IMR-90 (cell line): ENCODE measurements at regions not wholly inside any gene's neighbourhood (a gene's known extent, or its start where the extent isn't known, plus 50 kb on each side); places are given as distances from the start of the nearest gene placed in this dataset.

ENCODE experiments used
- ATAC-seq: fragments of 200-7000 bp; cut with Tn5 transposase; 2 replicates; pipeline ENCODE4 v1.9.1; 2020; ENCODE audit warnings: low read depth, mild to moderate bottlenecking, moderate library complexity
- BruUV-seq: library from RNA; stranded (reverse); fragments of 400-500 nt; replicated peaks from 2 replicates; lab custom pipeline; 2021; lab: Mats Ljungman, UMichigan
- CTCF ChIA-PET: fragments of 300-600 bp; formaldehyde crosslinking; extraction: SDS; loops from one replicate; lab custom pipeline; 2021; ENCODE audit warnings: antibody characterized with exemption; lab: Yijun Ruan, JAX
- POLR2A ChIA-PET: fragments of 300-600 bp; sonication (Branson Sonifier 250); formaldehyde crosslinking; loops from one replicate; lab custom pipeline; 2022; ENCODE audit warnings: antibody characterized with exemption; ENCODE audit not compliant: unreplicated experiment; lab: Charles Lee
- DNase-seq: peaks from one replicate; pipeline ENCODE4 v3.0.0; 2013
- H2AFZ ChIP-seq: replicated peaks from 2 replicates; pipeline ENCODE3; 2013; ENCODE audit warnings: low read length, mild to moderate bottlenecking; ENCODE audit not compliant: poor library complexity
- H2AK5ac ChIP-seq: 2 replicates; pipeline ENCODE4 v1.6.1; 2013; ENCODE audit warnings: low read depth, low read length, inconsistent platforms
- H2AK9ac ChIP-seq: replicated peaks from 2 replicates; pipeline ENCODE3; 2013; ENCODE audit warnings: mild to moderate bottlenecking, low read depth, low read length, moderate library complexity; ENCODE audit not compliant: poor library complexity
- H2BK120ac ChIP-seq: 2 replicates; pipeline ENCODE4 v1.6.1; 2013; ENCODE audit warnings: low read depth, low read length, inconsistent platforms
- H2BK15ac ChIP-seq: 3 replicates; pipeline ENCODE4 v1.6.1; 2013; ENCODE audit warnings: low read depth, low read length, inconsistent platforms
- H2BK20ac ChIP-seq: 2 replicates; pipeline ENCODE4 v1.6.1; 2013; ENCODE audit warnings: low read depth, mild to moderate bottlenecking, inconsistent platforms, low read length, moderate library complexity
- H2BK5ac ChIP-seq: 2 replicates; pipeline ENCODE4 v1.6.1; 2013; ENCODE audit warnings: mild to moderate bottlenecking, low read depth, low read length, inconsistent platforms; ENCODE audit not compliant: poor library complexity, severe bottlenecking
- H3K14ac ChIP-seq: replicated peaks from 2 replicates; pipeline ENCODE4 v1.6.1; 2013; ENCODE audit warnings: low read depth, low read length, inconsistent platforms
- H3K18ac ChIP-seq: 2 replicates; pipeline ENCODE4 v1.6.1; 2013; ENCODE audit warnings: low read depth, low read length, control low read depth
- H3K23ac ChIP-seq: 2 replicates; pipeline ENCODE4 v1.6.1; 2013; ENCODE audit warnings: low read depth, low read length, inconsistent platforms
- H3K27ac ChIP-seq: 2 replicates; pipeline ENCODE4 v1.5.1; 2013; ENCODE audit warnings: mild to moderate bottlenecking, control low read depth, low read length; ENCODE audit not compliant: insufficient read depth
- H3K27me3 ChIP-seq: 2 replicates; pipeline ENCODE4 v1.6.1; 2013; ENCODE audit warnings: low read length; ENCODE audit not compliant: control insufficient read depth, insufficient read depth
- H3K36me3 ChIP-seq: 2 replicates; pipeline ENCODE4 v1.6.1; 2013; ENCODE audit warnings: low read length, mixed read lengths; ENCODE audit not compliant: control insufficient read depth, insufficient read depth
- H3K4ac ChIP-seq: 2 replicates; pipeline ENCODE4 v1.6.1; 2013; ENCODE audit warnings: low read depth, low read length, inconsistent platforms
- H3K4me1 ChIP-seq: 2 replicates; pipeline ENCODE4 v1.6.1; 2013; ENCODE audit warnings: low read length, mixed read lengths; ENCODE audit not compliant: control insufficient read depth, insufficient read depth
- H3K4me2 ChIP-seq: 2 replicates; pipeline ENCODE4 v1.6.1; 2013; ENCODE audit warnings: low read depth, mild to moderate bottlenecking, control low read depth, low read length, moderate library complexity
- H3K4me3 ChIP-seq: 2 replicates; pipeline ENCODE4 v1.5.1; 2013; ENCODE audit warnings: low read depth, mild to moderate bottlenecking, control low read depth, low read length, moderate library complexity; ENCODE audit not compliant: insufficient read depth
- H3K56ac ChIP-seq: 2 replicates; pipeline ENCODE4 v1.6.1; 2013; ENCODE audit warnings: low read length, inconsistent platforms; ENCODE audit not compliant: insufficient read depth; ENCODE audit errors: extremely low read depth
- H3K79me1 ChIP-seq, 2 experiments: 2 replicates each; pipeline ENCODE4 v1.6.1; 2013; ENCODE audit warnings: low read length in 2 of 2, inconsistent platforms in 1 of 2, low read depth in 1 of 2
- H3K9ac ChIP-seq: 2 replicates; pipeline ENCODE4 v1.6.1; 2013; ENCODE audit warnings: low read depth, low read length, control low read depth
- H3K9me1 ChIP-seq: 2 replicates; pipeline ENCODE4 v1.6.1; 2013; ENCODE audit warnings: low read length, inconsistent platforms; ENCODE audit not compliant: insufficient read depth
- H3K9me3 ChIP-seq: 2 replicates; pipeline ENCODE4 v1.6.1; 2013; ENCODE audit warnings: low read length; ENCODE audit not compliant: control insufficient read depth, insufficient read depth
- H4K20me1 ChIP-seq: 2 replicates; pipeline ENCODE4 v1.6.1; 2013; ENCODE audit warnings: low read length, inconsistent platforms; ENCODE audit not compliant: insufficient read depth
- H4K5ac ChIP-seq: 2 replicates; pipeline ENCODE4 v1.6.1; 2013; ENCODE audit warnings: mild to moderate bottlenecking, low read depth, low read length, control low read depth
- H4K8ac ChIP-seq, 2 experiments: 2 replicates each; pipeline ENCODE4 v1.6.1; 2013; ENCODE audit warnings: low read depth in 2 of 2, low read length in 2 of 2, control low read depth in 1 of 2, inconsistent platforms in 1 of 2
- H4K91ac ChIP-seq: 2 replicates; pipeline ENCODE4 v1.6.1; 2013; ENCODE audit warnings: low read depth, low read length, inconsistent platforms; ENCODE audit not compliant: insufficient read depth
- MXI1 ChIP-seq: IDR thresholded peaks from 2 replicates; pipeline ENCODE4 v1.6.1; 2012; ENCODE audit warnings: low read depth, mild to moderate bottlenecking, low read length, moderate library complexity, borderline replicate concordance
- POLR2A ChIP-seq: IDR thresholded peaks from 2 replicates; pipeline ENCODE4 v1.6.1; 2012; ENCODE audit warnings: mild to moderate bottlenecking, low read depth, low read length
- SMC3 ChIP-seq: fragments of 150-350 bp; IDR thresholded peaks from 2 replicates; pipeline ENCODE4 v1.6.1; 2016; ENCODE audit warnings: low read depth, mild to moderate bottlenecking, antibody characterized with exemption, low read length, moderate library complexity
- WGBS, 2 experiments: methylation state at CpG; one replicate each; pipeline versions ENCODE4 v1.1.5 to v1.1.7; 2013; ENCODE audit warnings: missing lambda C conversion rate in 2 of 2; ENCODE audit not compliant: insufficient read length in 1 of 2; ENCODE audit errors: extremely low coverage in 2 of 2; 5-methylcytosine and 5-hydroxymethylcytosine counted together
- dilution Hi-C: fragments of 300-500 bp; cut with HindIII; formaldehyde crosslinking; loops from one replicate; pipeline ENCODE4 v1.14.3; 2018; ENCODE audit warnings: low sequenced_read_pairs; ENCODE audit not compliant: unreplicated experiment
- in situ Hi-C: fragments of 300-500 bp; cut with MboI; formaldehyde crosslinking; loops from 3 replicates; pipeline ENCODE4 v1.14.3; 2019; ENCODE audit warnings: low sequenced_read_pairs, inconsistent platforms, mixed read lengths
- intact Hi-C: fragments of 100-400 bp; cut with micrococcal nuclease; formaldehyde crosslinking; loops from 2 replicates; pipeline ENCODE4 v1.10.0; 2022
- TF ChIP-seq, protein P1 (sequence below): conservative IDR thresholded peaks from 2 replicates; pipeline ENCODE4 v1.5.1; 2012; ENCODE audit warnings: mild to moderate bottlenecking, low read depth, low read length, improper control_type of control experiment

DNA sequence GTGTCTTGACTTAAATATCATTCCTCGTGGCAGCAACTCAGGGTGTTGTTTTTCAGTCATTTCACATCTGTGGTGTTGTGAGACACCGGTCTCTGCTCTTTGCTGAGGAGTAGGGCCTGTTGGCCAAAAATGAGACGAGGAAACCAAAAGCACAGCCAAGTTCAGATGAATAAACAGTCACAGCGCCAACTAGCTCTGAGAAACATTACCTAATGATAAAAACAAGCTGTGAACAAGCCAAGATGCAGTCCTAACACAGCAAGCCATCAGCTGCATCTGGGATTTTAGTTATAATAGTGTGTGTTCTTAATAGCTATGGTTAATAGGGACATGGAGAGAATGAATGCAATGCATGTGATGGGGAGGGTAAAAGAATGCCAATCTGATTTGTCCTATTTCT lies 843.4 kb upstream of the DPPA4 start:
- ATAC-seq (peak; percentile 57), DNase-seq (peak; percentile 33)
- Histone ChIP-seq H2AK9ac (no peak overlapping the region), H2BK20ac (peak overlapping the region; percentile 10; the same call in 1 of the 2 replicates), H4K20me1 (no peaks in the 10 kb centered on the region), H2BK15ac (0 out of 3 replicates have a peak overlapping the region, but pooled peaks have one; percentile 16), H2AK5ac (no peak overlapping the region), H3K79me1 (no peaks in the 10 kb centered on the region), H3K27me3 (no peaks in the 10 kb centered on the region), H2BK5ac (no peak overlapping the region), H3K14ac (no peak overlapping the region; the same call in 1 of the 2 replicates), H3K4me1 (peaks cover 4% of the 10 kb centered on the region; the same call in 1 of the 2 replicates), H3K4ac (no peak overlapping the region), H3K9ac (no peak overlapping the region), H3K56ac (no peak overlapping the region), H4K5ac (peak overlapping the region; percentile 30; the same call in 1 of the 2 replicates), H3K4me3 (no peak overlapping the region), H3K9me1 (no peaks in the 10 kb centered on the region), H3K4me2 (peak overlapping the region; percentile 32), H3K36me3 (no peaks in the 10 kb centered on the region), H3K27ac (no peak overlapping the region), H3K23ac (no peak overlapping the region), H3K18ac (peak overlapping the region; percentile 73; the same call in 1 of the 2 replicates), H2AFZ (peak overlapping the region; percentile 69), H3K9me3 (no peaks in the 10 kb centered on the region), H2BK120ac (peak overlapping the region; percentile 7; the same call in 1 of the 2 replicates), H4K91ac (no peak overlapping the region), H4K8ac (no peak overlapping the region)
- intact Hi-C loops: no loop called here
- dilution Hi-C loops: no loop called here
- WGBS, 2 experiments: no CpG with 5 or more reads among the region's 4 CpGs
- BruUV-seq: no TSS peak
- in situ Hi-C loops: no loop called here
- ChIA-PET CTCF (interaction anchor here (0.6 to 1.2 kb wide), 3 partner anchors 15 to 55 kb away, joined by 3 to 5 read pairs (median 4); no protein-coding TSS in a partner anchor), POLR2A (no interaction called here)
- TF ChIP-seq, protein P1, sequence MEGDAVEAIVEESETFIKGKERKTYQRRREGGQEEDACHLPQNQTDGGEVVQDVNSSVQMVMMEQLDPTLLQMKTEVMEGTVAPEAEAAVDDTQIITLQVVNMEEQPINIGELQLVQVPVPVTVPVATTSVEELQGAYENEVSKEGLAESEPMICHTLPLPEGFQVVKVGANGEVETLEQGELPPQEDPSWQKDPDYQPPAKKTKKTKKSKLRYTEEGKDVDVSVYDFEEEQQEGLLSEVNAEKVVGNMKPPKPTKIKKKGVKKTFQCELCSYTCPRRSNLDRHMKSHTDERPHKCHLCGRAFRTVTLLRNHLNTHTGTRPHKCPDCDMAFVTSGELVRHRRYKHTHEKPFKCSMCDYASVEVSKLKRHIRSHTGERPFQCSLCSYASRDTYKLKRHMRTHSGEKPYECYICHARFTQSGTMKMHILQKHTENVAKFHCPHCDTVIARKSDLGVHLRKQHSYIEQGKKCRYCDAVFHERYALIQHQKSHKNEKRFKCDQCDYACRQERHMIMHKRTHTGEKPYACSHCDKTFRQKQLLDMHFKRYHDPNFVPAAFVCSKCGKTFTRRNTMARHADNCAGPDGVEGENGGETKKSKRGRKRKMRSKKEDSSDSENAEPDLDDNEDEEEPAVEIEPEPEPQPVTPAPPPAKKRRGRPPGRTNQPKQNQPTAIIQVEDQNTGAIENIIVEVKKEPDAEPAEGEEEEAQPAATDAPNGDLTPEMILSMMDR: no peak
- TF ChIP-seq MXI1 (no peak), SMC3 (no peak), POLR2A (no peak)
